Osteoblast (primary cell): ENCODE measurements at regions not wholly inside any gene's neighbourhood (a gene's known extent, or its start where the extent isn't known, plus 50 kb on each side); places are given as distances from the start of the nearest gene placed in this dataset.

Experiments used
- DNase-seq: peaks from one replicate; pipeline ENCODE4 v3.0.0; 2011; ENCODE audit warnings: low spot score, mixed read lengths; ENCODE audit not compliant: insufficient read length; ENCODE audit errors: missing footprints
- H2AFZ ChIP-seq: 2 replicates; pipeline ENCODE4 v1.6.0; 2011; ENCODE audit warnings: mild to moderate bottlenecking, low read length
- H3K27ac ChIP-seq: 2 replicates; pipeline ENCODE4 v1.5.1; 2011; ENCODE audit warnings: mild to moderate bottlenecking, low read depth, low read length, moderate library complexity
- H3K27me3 ChIP-seq: 2 replicates; pipeline ENCODE4 v1.6.0; 2012; ENCODE audit warnings: mild to moderate bottlenecking, control low read depth, inconsistent platforms, low read length, moderate library complexity; ENCODE audit not compliant: insufficient read depth
- H3K36me3 ChIP-seq: 2 replicates; pipeline ENCODE4 v1.5.1; 2011; ENCODE audit warnings: mild to moderate bottlenecking, low read length, control low read depth, moderate library complexity; ENCODE audit not compliant: insufficient read depth
- H3K4me1 ChIP-seq: 2 replicates; pipeline ENCODE4 v1.5.1; 2011; ENCODE audit warnings: mild to moderate bottlenecking, low read length, control low read depth, moderate library complexity; ENCODE audit not compliant: insufficient read depth
- H3K4me2 ChIP-seq: 2 replicates; pipeline ENCODE4 v1.6.0; 2011; ENCODE audit warnings: mild to moderate bottlenecking, low read length; ENCODE audit not compliant: insufficient read depth
- H3K4me3 ChIP-seq: fragments of 200-600 bp; sonication (generic); 3 replicates; pipeline ENCODE4 v1.5.1; 2012; ENCODE audit warnings: mild to moderate bottlenecking, low read length, inconsistent platforms; ENCODE audit not compliant: insufficient read depth
- H3K79me2 ChIP-seq: 2 replicates; pipeline ENCODE4 v1.6.0; 2012; ENCODE audit warnings: mild to moderate bottlenecking, low read length, control low read depth, inconsistent platforms; ENCODE audit not compliant: insufficient read depth
- H3K9me3 ChIP-seq: 2 replicates; pipeline ENCODE4 v1.5.1; 2011; ENCODE audit warnings: low read depth, low read length, control low read depth
- H4K20me1 ChIP-seq: 2 replicates; pipeline ENCODE4 v1.6.0; 2012; ENCODE audit warnings: mild to moderate bottlenecking, low read length, control low read depth; ENCODE audit not compliant: insufficient read depth
- CTCF ChIP-seq: IDR thresholded peaks from 2 replicates; pipeline ENCODE4 v1.5.1; 2011; ENCODE audit warnings: mild to moderate bottlenecking, low read depth, low read length, moderate library complexity; ENCODE audit errors: extremely low read depth

- no peak overlapping the region for H3K27ac ChIP-seq
- H3K4me2 ChIP-seq: no peak overlapping the region
- no peak for TF ChIP-seq CTCF
- no peaks in the 10 kb centered on the region for H3K9me3 ChIP-seq
- no peak overlapping the region for H2AFZ ChIP-seq
- no peak overlapping the region for H3K4me3 ChIP-seq
- no peaks in the 10 kb centered on the region for H3K79me2 ChIP-seq
- H3K27me3 ChIP-seq: peaks cover 21% of the 10 kb centered on the region
- H3K4me1 ChIP-seq: no peaks in the 10 kb centered on the region
- H3K36me3 ChIP-seq: no peaks in the 10 kb centered on the region
- no peak for DNase-seq
- H4K20me1 ChIP-seq: no peaks in the 10 kb centered on the region
Observed at GRCh38 chr5:38188591-38188990, 69.8 kb upstream of the EGFLAM start.

- Histone ChIP-seq H3K27me3 (peaks cover 25% of the 10 kb centered on the region), H3K27ac (no peak overlapping the region), H2AFZ (no peak overlapping the region), H4K20me1 (no peaks in the 10 kb centered on the region), H3K36me3 (no peaks in the 10 kb centered on the region), H3K79me2 (no peaks in the 10 kb centered on the region), H3K9me3 (no peaks in the 10 kb centered on the region), H3K4me2 (no peak overlapping the region), H3K4me3 (no peak overlapping the region), H3K4me1 (no peaks in the 10 kb centered on the region)
- no peak for TF ChIP-seq CTCF
- DNase-seq: no peak
Observed at GRCh38 chr5:38187532-38187931, 70.8 kb upstream of the EGFLAM start.

- no peak overlapping the region for H2AFZ ChIP-seq
- no peak overlapping the region for H3K4me3 ChIP-seq
- H3K36me3 ChIP-seq: no peaks in the 10 kb centered on the region
- H4K20me1 ChIP-seq: no peaks in the 10 kb centered on the region
- H3K4me1 ChIP-seq: no peaks in the 10 kb centered on the region
- peaks cover 33% of the 10 kb centered on the region for H3K27me3 ChIP-seq
- DNase-seq: no peak
- TF ChIP-seq CTCF: no peak
- no peak overlapping the region for H3K4me2 ChIP-seq
- no peaks in the 10 kb centered on the region for H3K79me2 ChIP-seq
- H3K27ac ChIP-seq: no peak overlapping the region
- H3K9me3 ChIP-seq: no peaks in the 10 kb centered on the region
Observed at GRCh38 chr5:38184627-38185026, 73.7 kb upstream of the EGFLAM start.

- H3K4me2 ChIP-seq: no peak overlapping the region
- no peak for TF ChIP-seq CTCF
Observed at GRCh38 chr5:38182991-38183390, 75.4 kb upstream of the EGFLAM start.

More at GRCh38 chr5:38182991-38183390, 75.4 kb upstream of the EGFLAM start:
- Histone ChIP-seq H3K79me2 (no peaks in the 10 kb centered on the region), H4K20me1 (no peaks in the 10 kb centered on the region), H2AFZ (no peak overlapping the region), H3K4me1 (no peaks in the 10 kb centered on the region), H3K4me3 (no peak overlapping the region), H3K9me3 (no peaks in the 10 kb centered on the region), H3K27ac (no peak overlapping the region), H3K27me3 (peaks cover 36% of the 10 kb centered on the region), H3K36me3 (no peaks in the 10 kb centered on the region)
- DNase-seq: no peak
